ENCODE measurements at regions not wholly inside any gene's neighbourhood (a gene's known extent, or its start where the extent isn't known, plus 50 kb on each side); places are given as distances from the start of the nearest gene placed in this dataset.

GRCh38 chr9:2957656-2958200 lies 113.8 kb upstream of the PUM3 start:
- TF ChIP-seq POLR2A (IDR thresholded peaks at IDR 0.05) (no peak), CTCF (IDR thresholded peaks at IDR 0.05) (no peak)
- Histone ChIP-seq H3K36me3 (no peaks in the 10 kb centered on the region), H3K4me1 (no peaks in the 10 kb centered on the region), H3K27ac (no peak overlapping the region), H3K4me3 (no peak overlapping the region), H3K9me3 (no peaks in the 10 kb centered on the region), H3K27me3 (peaks cover 0 to 7% (median 0%) of the 10 kb centered on the region in 9 donors)
- ATAC-seq (no peak), DNase-seq (no peak)
- intact Hi-C loops (cut with DNase I) = no loop called here
- 65 to 75% (median 71%) methylated on average over 6 of the region's 6 CpGs for WGBS, 4 donors

GRCh38 chr9:2955575-2955974 lies 111.7 kb upstream of the PUM3 start:
- DNase-seq (no peak), ATAC-seq (no peak)
- Histone ChIP-seq H3K36me3 (no peaks in the 10 kb centered on the region), H3K9me3 (no peaks in the 10 kb centered on the region), H3K27me3 (peaks cover 0 to 10% (median 0%) of the 10 kb centered on the region in 9 donors), H3K4me1 (no peaks in the 10 kb centered on the region), H3K4me3 (no peak overlapping the region), H3K27ac (no peak overlapping the region)
- no peak for TF ChIP-seq CTCF (IDR thresholded peaks at IDR 0.05)
- no peak for TF ChIP-seq POLR2A (IDR thresholded peaks at IDR 0.05)
- intact Hi-C loops (cut with DNase I) = no loop called here
- 41 to 45% (median 42%) methylated on average over 2 of the region's 2 CpGs for WGBS, 4 donors

- TF ChIP-seq CTCF (IDR thresholded peaks at IDR 0.05) = no peak
- TF ChIP-seq POLR2A (IDR thresholded peaks at IDR 0.05) = no peak
- ATAC-seq (no peak), DNase-seq (no peak)
- Histone ChIP-seq H3K36me3 (no peaks in the 10 kb centered on the region), H3K27ac (no peak overlapping the region), H3K27me3 (no peaks in the 10 kb centered on the region), H3K4me1 (no peaks in the 10 kb centered on the region), H3K9me3 (no peaks in the 10 kb centered on the region), H3K4me3 (no peak overlapping the region)
- WGBS, 4 donors = 75 to 93% (median 85%) methylated on average over 1 of the region's 1 CpG
- intact Hi-C loops (cut with DNase I) = no loop called here
These were observed 95.5 kb upstream of the PUM3 start for GRCh38 chr9:2939368-2939767.

GRCh38 chr9:2936221-2936620 lies 92.3 kb upstream of the PUM3 start:
- peaks cover 0 to under 1% (median 0%) of the 10 kb centered on the region in 9 donors for H3K27me3 ChIP-seq
- ATAC-seq (no peak), DNase-seq (no peak)
- H3K36me3 ChIP-seq = no peaks in the 10 kb centered on the region
- intact Hi-C loops (cut with DNase I) = no loop called here
- no peaks in the 10 kb centered on the region for H3K4me1 ChIP-seq
- no peak overlapping the region for H3K27ac ChIP-seq
- no peaks in the 10 kb centered on the region for H3K9me3 ChIP-seq
- 0 to 93% (median 88%) methylated on average over 1 of the region's 1 CpG for WGBS, 4 donors
- H3K4me3 ChIP-seq = no peak overlapping the region
- no peak for TF ChIP-seq POLR2A (IDR thresholded peaks at IDR 0.05)

GRCh38 chr9:2934883-2935282 lies 91.0 kb upstream of the PUM3 start:
- Histone ChIP-seq H3K9me3 (no peaks in the 10 kb centered on the region), H3K27me3 (peaks cover 0 to 3% (median 0%) of the 10 kb centered on the region in 9 donors), H3K27ac (no peak overlapping the region), H3K36me3 (no peaks in the 10 kb centered on the region), H3K4me1 (no peaks in the 10 kb centered on the region), H3K4me3 (no peak overlapping the region)
- TF ChIP-seq POLR2A (IDR thresholded peaks at IDR 0.05) = no peak
- TF ChIP-seq CTCF (IDR thresholded peaks at IDR 0.05) = no peak
- 82 to 89% (median 87%) methylated on average over 7 of the region's 7 CpGs for WGBS, 4 donors
- DNase-seq (peak in 1 of 5 donors; percentile 48), ATAC-seq (no peak)
- intact Hi-C loops (cut with DNase I) = no loop called here

Data from heart left ventricle (tissue), 16 donors.